ENCODE measurements at regions not wholly inside any gene's neighbourhood (a gene's known extent, or its start where the extent isn't known, plus 50 kb on each side); places are given as distances from the start of the nearest gene placed in this dataset.

- TF ChIP-seq, protein P1, sequence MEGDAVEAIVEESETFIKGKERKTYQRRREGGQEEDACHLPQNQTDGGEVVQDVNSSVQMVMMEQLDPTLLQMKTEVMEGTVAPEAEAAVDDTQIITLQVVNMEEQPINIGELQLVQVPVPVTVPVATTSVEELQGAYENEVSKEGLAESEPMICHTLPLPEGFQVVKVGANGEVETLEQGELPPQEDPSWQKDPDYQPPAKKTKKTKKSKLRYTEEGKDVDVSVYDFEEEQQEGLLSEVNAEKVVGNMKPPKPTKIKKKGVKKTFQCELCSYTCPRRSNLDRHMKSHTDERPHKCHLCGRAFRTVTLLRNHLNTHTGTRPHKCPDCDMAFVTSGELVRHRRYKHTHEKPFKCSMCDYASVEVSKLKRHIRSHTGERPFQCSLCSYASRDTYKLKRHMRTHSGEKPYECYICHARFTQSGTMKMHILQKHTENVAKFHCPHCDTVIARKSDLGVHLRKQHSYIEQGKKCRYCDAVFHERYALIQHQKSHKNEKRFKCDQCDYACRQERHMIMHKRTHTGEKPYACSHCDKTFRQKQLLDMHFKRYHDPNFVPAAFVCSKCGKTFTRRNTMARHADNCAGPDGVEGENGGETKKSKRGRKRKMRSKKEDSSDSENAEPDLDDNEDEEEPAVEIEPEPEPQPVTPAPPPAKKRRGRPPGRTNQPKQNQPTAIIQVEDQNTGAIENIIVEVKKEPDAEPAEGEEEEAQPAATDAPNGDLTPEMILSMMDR (IDR thresholded peaks at IDR 0.05) = no peak
- no peak for TF ChIP-seq EP300 (IDR thresholded peaks at IDR 0.05)
These were observed 160.3 kb upstream of the TCF4 start for GRCh38 chr18:55748227-55748738.

All from gastroesophageal sphincter (tissue), 3 donors.